ENCODE measurements at regions not wholly inside any gene's neighbourhood (a gene's known extent, or its start where the extent isn't known, plus 50 kb on each side); places are given as distances from the start of the nearest gene placed in this dataset.

GRCh38 chr1:213381572-213382084, 330.6 kb downstream of the RPS6KC1 start:
- Histone ChIP-seq H4K91ac (ENCODE audit: insufficient read depth, low read depth, low read length) (no peak overlapping the region), H3K14ac (replicated peaks; ENCODE audit: low read depth, low read length) (no peak overlapping the region), H3K4me1 (ENCODE audit: control insufficient read depth, insufficient read depth, low read length) (no peaks in the 10 kb centered on the region), H2BK5ac (ENCODE audit: low read depth, low read length, poor library complexity, severe bottlenecking) (no peak overlapping the region), H2AK5ac (ENCODE audit: low read depth, low read length) (no peak overlapping the region), H3K18ac (ENCODE audit: low read depth, low read length) (no peak overlapping the region), H3K9me1 (ENCODE audit: insufficient read depth, low read length) (no peaks in the 10 kb centered on the region), H2BK20ac (ENCODE audit: low read depth, low read length) (no peak overlapping the region), H3K36me3 (ENCODE audit: control insufficient read depth, insufficient read depth, low read length) (no peaks in the 10 kb centered on the region), H2AK9ac (replicated peaks; ENCODE audit: low read depth, low read length, poor library complexity) (no peak overlapping the region), H3K56ac (ENCODE audit: extremely low read depth, insufficient read depth, low read length) (no peak overlapping the region), H3K9me3 (ENCODE audit: control insufficient read depth, insufficient read depth, low read length) (no peaks in the 10 kb centered on the region), H4K8ac (ENCODE audit: low read depth in 2 of 2, low read length in 2 of 2) (no peak overlapping the region), H3K23ac (ENCODE audit: low read depth, low read length) (no peak overlapping the region), H3K27me3 (ENCODE audit: control insufficient read depth, insufficient read depth, low read length) (peaks cover 3% of the 10 kb centered on the region; the same call in 1 of the 2 replicates), H4K20me1 (ENCODE audit: insufficient read depth, low read length) (no peaks in the 10 kb centered on the region), H3K79me1 (ENCODE audit: low read depth in 1 of 2, low read length in 2 of 2) (no peaks in the 10 kb centered on the region), H2AFZ (replicated peaks; ENCODE audit: low read length, poor library complexity) (peak overlapping the region; percentile 51), H3K4me2 (ENCODE audit: low read depth, low read length) (peak overlapping the region; percentile 5; the same call in 1 of the 2 replicates), H3K4me3 (ENCODE audit: insufficient read depth, low read depth, low read length) (no peak overlapping the region), H2BK120ac (ENCODE audit: low read depth, low read length) (no peak overlapping the region), H3K27ac (ENCODE audit: insufficient read depth, low read length) (no peak overlapping the region), H3K9ac (ENCODE audit: low read depth, low read length) (no peak overlapping the region), H3K4ac (ENCODE audit: low read depth, low read length) (no peak overlapping the region), H4K5ac (ENCODE audit: low read depth, low read length) (no peak overlapping the region), H2BK15ac (ENCODE audit: low read depth, low read length) (no peak overlapping the region)
- no TSS peak for BruUV-seq (replicated peaks)
- peak; percentile 42 for ATAC-seq (ENCODE audit: low read depth)
- ChIA-PET CTCF (interaction anchor here (0.6 to 1.5 kb wide), 2 partner anchors 9 to 85 kb away, joined by 4 to 5 read pairs; no protein-coding TSS in a partner anchor), POLR2A (ENCODE audit: unreplicated experiment) (no interaction called here)
- WGBS, 2 experiments (ENCODE audit: extremely low coverage in 2 of 2, insufficient read length in 1 of 2), result no CpG with 5 or more reads among the region's 17 CpGs
- TF ChIP-seq CTCF (conservative IDR thresholded peaks at IDR 0.05; ENCODE audit: low read depth, low read length) (no peak), SMC3 (IDR thresholded peaks at IDR 0.05; ENCODE audit: low read depth, low read length) (no peak)
- dilution Hi-C loops (cut with HindIII; ENCODE audit: low sequenced_read_pairs, unreplicated experiment), result no loop called here
- peak; percentile 12 for DNase-seq
- intact Hi-C loops (cut with micrococcal nuclease), result no loop called here
- in situ Hi-C loops (cut with MboI; ENCODE audit: low sequenced_read_pairs), result no loop called here

Measured in IMR-90 (cell line).